H9 (cell line): ENCODE measurements at regions not wholly inside any gene's neighbourhood (a gene's known extent, or its start where the extent isn't known, plus 50 kb on each side); places are given as distances from the start of the nearest gene placed in this dataset.

Experiments
- DNase-seq: peaks from one replicate; pipeline ENCODE4 v3.0.0-alpha.2; 2017
- H2AFZ ChIP-seq: one replicate; pipeline ENCODE4 v1.6.1; 2013; ENCODE audit warnings: mild to moderate bottlenecking, low read length, control low read depth, moderate library complexity
- H2AK5ac ChIP-seq: 2 replicates; pipeline ENCODE4 v1.6.1; 2013; ENCODE audit warnings: low read length, control low read depth, mixed read lengths; ENCODE audit not compliant: insufficient read length
- H2BK120ac ChIP-seq: one replicate; pipeline ENCODE4 v1.6.1; 2013; ENCODE audit warnings: low read depth, mild to moderate bottlenecking, low read length, control low read depth, inconsistent platforms; ENCODE audit not compliant: poor library complexity, severe bottlenecking
- H2BK12ac ChIP-seq: 2 replicates; pipeline ENCODE4 v1.6.1; 2013; ENCODE audit warnings: low read length, control low read depth, mixed read lengths, low read depth; ENCODE audit not compliant: insufficient read length
- H2BK15ac ChIP-seq: 2 replicates; pipeline ENCODE4 v1.6.1; 2013; ENCODE audit warnings: low read depth, low read length, control low read depth
- H2BK20ac ChIP-seq: one replicate; pipeline ENCODE4 v1.6.1; 2013; ENCODE audit warnings: low read depth, mild to moderate bottlenecking, low read length, control low read depth, inconsistent platforms; ENCODE audit not compliant: poor library complexity, severe bottlenecking
- H2BK5ac ChIP-seq: 2 replicates; pipeline ENCODE4 v1.6.1; 2013; ENCODE audit warnings: low read length, control low read depth, mixed read lengths; ENCODE audit not compliant: insufficient read length
- H3K14ac ChIP-seq: 2 replicates; pipeline ENCODE4 v1.6.1; 2013; ENCODE audit warnings: low read length, control low read depth; ENCODE audit not compliant: insufficient read depth
- H3K18ac ChIP-seq: 2 replicates; pipeline ENCODE4 v1.6.1; 2013; ENCODE audit warnings: low read depth, mild to moderate bottlenecking, mixed read lengths, low read length, control low read depth; ENCODE audit not compliant: insufficient read length
- H3K23ac ChIP-seq: 2 replicates; pipeline ENCODE4 v1.6.1; 2013; ENCODE audit warnings: low read length, control low read depth, mixed read lengths, low read depth; ENCODE audit not compliant: insufficient read length
- H3K23me2 ChIP-seq: 2 replicates; pipeline ENCODE4 v1.6.1; 2013; ENCODE audit warnings: low read depth, mild to moderate bottlenecking, mixed read lengths, low read length, control low read depth; ENCODE audit not compliant: insufficient read length, poor library complexity, severe bottlenecking
- H3K27ac ChIP-seq: 2 replicates; pipeline ENCODE4 v1.5.1; 2013; ENCODE audit warnings: low read length, control low read depth, mixed read lengths, low read depth; ENCODE audit not compliant: insufficient read length
- H3K27me3 ChIP-seq: 2 replicates; pipeline ENCODE4 v1.6.1; 2013; ENCODE audit warnings: low read length, control low read depth, inconsistent platforms; ENCODE audit not compliant: insufficient read depth
- H3K4ac ChIP-seq: 2 replicates; pipeline ENCODE4 v1.6.1; 2013; ENCODE audit warnings: low read depth, mild to moderate bottlenecking, control low read depth, inconsistent platforms, low read length, moderate library complexity
- H3K4me1 ChIP-seq: 2 replicates; pipeline ENCODE4 v1.6.1; 2013; ENCODE audit warnings: low read length, control low read depth, inconsistent platforms; ENCODE audit not compliant: insufficient read depth
- H3K4me2 ChIP-seq: 2 replicates; pipeline ENCODE4 v1.6.1; 2013; ENCODE audit warnings: low read length, control low read depth, mixed read lengths; ENCODE audit not compliant: insufficient read length, insufficient read depth
- H3K56ac ChIP-seq: 2 replicates; pipeline ENCODE4 v1.6.1; 2013; ENCODE audit warnings: low read depth, mild to moderate bottlenecking, mixed read lengths, low read length, control low read depth; ENCODE audit not compliant: insufficient read length
- H3K79me1 ChIP-seq: 2 replicates; pipeline ENCODE4 v1.6.1; 2013; ENCODE audit warnings: low read depth, mild to moderate bottlenecking, moderate library complexity, low read length, control low read depth, inconsistent platforms; ENCODE audit not compliant: insufficient read depth, poor library complexity, severe bottlenecking
- H3K79me2 ChIP-seq: 2 replicates; pipeline ENCODE4 v1.6.1; 2013; ENCODE audit warnings: low read length, control low read depth, inconsistent platforms; ENCODE audit not compliant: insufficient read depth
- H3K9ac ChIP-seq: 2 replicates; pipeline ENCODE4 v1.6.1; 2013; ENCODE audit warnings: low read length, control low read depth, mixed read lengths; ENCODE audit not compliant: insufficient read length; ENCODE audit errors: extremely low read depth
- H3K9me3 ChIP-seq: one replicate; pipeline ENCODE4 v1.6.1; 2013; ENCODE audit warnings: low read depth, low read length, inconsistent platforms; ENCODE audit not compliant: control insufficient read depth
- H3T11ph ChIP-seq: one replicate; pipeline ENCODE4 v1.6.1; 2013; ENCODE audit warnings: mild to moderate bottlenecking, low read length, control low read depth, inconsistent platforms
- H4K20me1 ChIP-seq: one replicate; pipeline ENCODE4 v1.6.1; 2013; ENCODE audit not compliant: control insufficient read depth, insufficient read length, insufficient read depth
- H4K5ac ChIP-seq: 2 replicates; pipeline ENCODE4 v1.6.1; 2013; ENCODE audit warnings: low read depth, mild to moderate bottlenecking, mixed read lengths, low read length, control low read depth; ENCODE audit not compliant: insufficient read length
- H4K8ac ChIP-seq: replicated peaks from 2 replicates; pipeline ENCODE4 v1.6.1; 2013; ENCODE audit warnings: low read length, control low read depth, mixed read lengths, low read depth; ENCODE audit not compliant: insufficient read length
- H4K91ac ChIP-seq: 2 replicates; pipeline ENCODE4 v1.6.1; 2013; ENCODE audit warnings: low read depth, mild to moderate bottlenecking, moderate library complexity, mixed read lengths, low read length, control low read depth; ENCODE audit not compliant: insufficient read length
- H3K27ac Mint-ChIP-seq, 3 experiments: 2 replicates in 2 of 3; 3 replicates in 1 of 3; pipeline ENCODE4 v1.8.0; 2020 to 2021; ENCODE audit warnings: mixed read lengths in 3 of 3, mild to moderate bottlenecking in 1 of 3, moderate library complexity in 1 of 3
- H3K27me3 Mint-ChIP-seq: 2 replicates; pipeline ENCODE4 v1.8.0; 2021; ENCODE audit warnings: low read depth, mild to moderate bottlenecking, moderate library complexity, mixed read lengths
- H3K36me3 Mint-ChIP-seq, 3 experiments: 2 replicates in 2 of 3; 3 replicates in 1 of 3; pipeline ENCODE4 v1.8.0; 2020 to 2021; ENCODE audit warnings: low read depth in 3 of 3, mixed read lengths in 3 of 3; ENCODE audit not compliant: insufficient read depth in 1 of 3
- H3K4me1 Mint-ChIP-seq, 2 experiments: 2 replicates each; pipeline ENCODE4 v1.8.0; 2020; ENCODE audit warnings: mixed read lengths in 2 of 2
- H3K4me3 Mint-ChIP-seq, 2 experiments: 2 replicates in 1 of 2; 3 replicates in 1 of 2; pipeline ENCODE4 v1.8.0; 2020 to 2021; ENCODE audit warnings: mild to moderate bottlenecking in 2 of 2, mixed read lengths in 2 of 2, moderate library complexity in 1 of 2
- H3K9me3 Mint-ChIP-seq, 2 experiments: 2 replicates in 1 of 2; 3 replicates in 1 of 2; pipeline ENCODE4 v1.8.0; 2020; ENCODE audit warnings: mild to moderate bottlenecking in 2 of 2, mixed read lengths in 2 of 2, moderate library complexity in 1 of 2
- CTCF ChIP-seq: fragments of 200-600 bp; sonication (generic); conservative IDR thresholded peaks from 3 replicates; pipeline ENCODE4 v1.8.0; 2021; ENCODE audit warnings: antibody characterized with exemption, mild to moderate bottlenecking
- WGBS: extraction: QIAGEN DNeasy Blood & Tissue Kit; methylation state at CpG from one replicate; pipeline ENCODE4 v1.1.7; 2013; ENCODE audit warnings: missing lambda C conversion rate, low lambda C conversion rate, mixed read lengths; ENCODE audit not compliant: insufficient read length; ENCODE audit errors: extremely low coverage; 5-methylcytosine and 5-hydroxymethylcytosine counted together

GRCh38 chr3:3577823-3578222 lies 221.4 kb upstream of the LRRN1 start:
- no peak overlapping the region for H2BK12ac ChIP-seq
- no CpG with 5 or more reads among the region's 13 CpGs for WGBS
- H3K4me3 Mint-ChIP-seq: no peak overlapping the region

More at GRCh38 chr3:3577823-3578222, 221.4 kb upstream of the LRRN1 start:
- Mint-ChIP-seq H3K4me1 (no peaks in the 10 kb centered on the region), H3K27ac (no peak overlapping the region), H3K27me3 (peaks cover 2% of the 10 kb centered on the region; the same call in 1 of the 2 replicates), H3K36me3 (no peaks in the 10 kb centered on the region), H3K9me3 (no peaks in the 10 kb centered on the region)
- no peak overlapping the region for H3K4ac ChIP-seq
- no peak overlapping the region for H2BK5ac ChIP-seq
- no peak for TF ChIP-seq CTCF
- no peak overlapping the region for H3K56ac ChIP-seq
- no peak overlapping the region for H3K4me2 ChIP-seq
- H2BK20ac ChIP-seq: no peak overlapping the region
- H2AFZ ChIP-seq: no peak overlapping the region
- H2AK5ac ChIP-seq: no peak overlapping the region
- no peak overlapping the region for H3K14ac ChIP-seq
- no peak for DNase-seq
- no peaks in the 10 kb centered on the region for H3K79me1 ChIP-seq
- H3K4me1 ChIP-seq: no peaks in the 10 kb centered on the region
- H2BK15ac ChIP-seq: no peak overlapping the region
- no peak overlapping the region for H2BK120ac ChIP-seq
- H3K23me2 ChIP-seq: no peaks in the 10 kb centered on the region
- no peaks in the 10 kb centered on the region for H3K79me2 ChIP-seq
- no peaks in the 10 kb centered on the region for H3K9me3 ChIP-seq
- H4K8ac ChIP-seq: no peak overlapping the region
- no peak overlapping the region for H4K91ac ChIP-seq
- H3K27me3 ChIP-seq: no peaks in the 10 kb centered on the region
- no peaks in the 10 kb centered on the region for H4K20me1 ChIP-seq
- H4K5ac ChIP-seq: no peak overlapping the region
- no peak overlapping the region for H3K23ac ChIP-seq
- H3T11ph ChIP-seq: no peak overlapping the region
- H3K18ac ChIP-seq: no peak overlapping the region
- no peak overlapping the region for H3K27ac ChIP-seq
- H3K9ac ChIP-seq: no peak overlapping the region
